ENCODE measurements at regions not wholly inside any gene's neighbourhood (a gene's known extent, or its start where the extent isn't known, plus 50 kb on each side); places are given as distances from the start of the nearest gene placed in this dataset.

DNA sequence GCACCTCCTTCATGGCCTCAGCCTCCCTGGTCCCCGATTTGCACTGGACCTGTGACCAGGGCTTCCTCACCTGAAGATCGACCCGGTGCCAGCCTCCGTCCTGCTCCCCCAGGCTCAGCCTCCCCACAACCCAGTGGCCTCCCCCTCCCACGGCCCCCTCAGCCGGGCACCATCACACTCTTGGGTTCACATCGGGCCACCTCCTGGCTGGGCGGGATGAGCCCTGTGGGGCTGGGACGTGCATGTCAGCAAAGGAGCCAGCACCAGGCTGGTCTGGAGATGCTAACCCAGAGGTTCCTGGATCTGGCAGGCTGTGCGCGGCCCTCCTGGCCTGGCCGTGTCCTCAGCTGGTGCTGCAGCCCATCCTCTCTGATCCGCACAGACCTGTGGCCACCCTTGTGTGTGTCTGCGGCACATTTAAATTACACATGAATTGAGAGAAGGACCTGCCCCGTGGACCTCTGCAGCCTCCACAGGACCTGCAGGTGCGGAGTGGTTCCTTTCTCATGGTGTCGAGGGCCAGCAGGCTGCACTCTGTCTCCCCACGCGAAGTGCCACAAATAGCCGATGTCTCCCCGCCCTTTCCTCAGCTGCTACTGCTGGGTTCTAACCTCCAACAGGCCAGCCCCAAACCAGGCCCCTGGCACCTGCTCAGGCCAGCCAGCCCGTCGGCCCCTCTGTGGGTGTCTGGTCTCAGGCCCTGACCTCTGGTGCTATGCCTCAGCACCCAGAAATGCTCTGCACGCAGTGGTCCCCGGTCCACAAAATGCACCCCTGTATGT, 237.5 kb downstream of the ERMARD start:
- TF ChIP-seq, protein P1, sequence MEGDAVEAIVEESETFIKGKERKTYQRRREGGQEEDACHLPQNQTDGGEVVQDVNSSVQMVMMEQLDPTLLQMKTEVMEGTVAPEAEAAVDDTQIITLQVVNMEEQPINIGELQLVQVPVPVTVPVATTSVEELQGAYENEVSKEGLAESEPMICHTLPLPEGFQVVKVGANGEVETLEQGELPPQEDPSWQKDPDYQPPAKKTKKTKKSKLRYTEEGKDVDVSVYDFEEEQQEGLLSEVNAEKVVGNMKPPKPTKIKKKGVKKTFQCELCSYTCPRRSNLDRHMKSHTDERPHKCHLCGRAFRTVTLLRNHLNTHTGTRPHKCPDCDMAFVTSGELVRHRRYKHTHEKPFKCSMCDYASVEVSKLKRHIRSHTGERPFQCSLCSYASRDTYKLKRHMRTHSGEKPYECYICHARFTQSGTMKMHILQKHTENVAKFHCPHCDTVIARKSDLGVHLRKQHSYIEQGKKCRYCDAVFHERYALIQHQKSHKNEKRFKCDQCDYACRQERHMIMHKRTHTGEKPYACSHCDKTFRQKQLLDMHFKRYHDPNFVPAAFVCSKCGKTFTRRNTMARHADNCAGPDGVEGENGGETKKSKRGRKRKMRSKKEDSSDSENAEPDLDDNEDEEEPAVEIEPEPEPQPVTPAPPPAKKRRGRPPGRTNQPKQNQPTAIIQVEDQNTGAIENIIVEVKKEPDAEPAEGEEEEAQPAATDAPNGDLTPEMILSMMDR (IDR thresholded peaks at IDR 0.05; ENCODE audit: low read depth, low read length, poor library complexity, severe bottlenecking), result no peak
- TF ChIP-seq EZH2phosphoT487 (IDR thresholded peaks at IDR 0.05; ENCODE audit: borderline replicate concordance, low read length), result no peak
